DND-41 (cell line): ENCODE measurements at regions not wholly inside any gene's neighbourhood (a gene's known extent, or its start where the extent isn't known, plus 50 kb on each side); places are given as distances from the start of the nearest gene placed in this dataset.

ENCODE experiments used
- EZH2 ChIP-seq: IDR thresholded peaks from 3 replicates; pipeline ENCODE4 v1.6.1; 2012; ENCODE audit warnings: borderline replicate concordance, low read depth, mild to moderate bottlenecking, moderate library complexity, low read length, inconsistent platforms; ENCODE audit not compliant: severe bottlenecking
- TF ChIP-seq, protein P1 (sequence below): IDR thresholded peaks from 2 replicates; pipeline ENCODE4 v1.5.1; 2012; ENCODE audit warnings: borderline replicate concordance, low read length, moderate library complexity, mild to moderate bottlenecking; ENCODE audit not compliant: poor library complexity, severe bottlenecking; ENCODE audit errors: extremely low read depth

DNA sequence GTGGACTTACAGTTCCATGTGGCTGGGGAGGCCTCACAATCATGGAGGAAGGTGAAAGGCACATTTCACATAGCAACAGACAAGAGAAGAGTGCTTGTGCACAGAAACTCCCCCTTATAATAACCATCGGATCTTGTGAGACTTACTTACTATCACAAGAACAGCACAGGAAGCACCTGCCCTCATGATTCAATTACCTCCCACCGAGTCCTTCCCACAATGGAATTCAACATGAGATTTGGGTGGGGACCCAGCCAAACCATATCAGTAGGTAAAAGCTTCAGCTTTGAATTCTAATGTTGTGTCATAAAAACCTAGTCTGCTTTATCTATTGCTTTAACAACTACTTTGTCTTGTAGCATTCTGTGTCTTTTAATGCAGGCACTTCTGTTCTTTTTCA lies 140.4 kb upstream of the PIK3C3 start:
- TF ChIP-seq, protein P1, sequence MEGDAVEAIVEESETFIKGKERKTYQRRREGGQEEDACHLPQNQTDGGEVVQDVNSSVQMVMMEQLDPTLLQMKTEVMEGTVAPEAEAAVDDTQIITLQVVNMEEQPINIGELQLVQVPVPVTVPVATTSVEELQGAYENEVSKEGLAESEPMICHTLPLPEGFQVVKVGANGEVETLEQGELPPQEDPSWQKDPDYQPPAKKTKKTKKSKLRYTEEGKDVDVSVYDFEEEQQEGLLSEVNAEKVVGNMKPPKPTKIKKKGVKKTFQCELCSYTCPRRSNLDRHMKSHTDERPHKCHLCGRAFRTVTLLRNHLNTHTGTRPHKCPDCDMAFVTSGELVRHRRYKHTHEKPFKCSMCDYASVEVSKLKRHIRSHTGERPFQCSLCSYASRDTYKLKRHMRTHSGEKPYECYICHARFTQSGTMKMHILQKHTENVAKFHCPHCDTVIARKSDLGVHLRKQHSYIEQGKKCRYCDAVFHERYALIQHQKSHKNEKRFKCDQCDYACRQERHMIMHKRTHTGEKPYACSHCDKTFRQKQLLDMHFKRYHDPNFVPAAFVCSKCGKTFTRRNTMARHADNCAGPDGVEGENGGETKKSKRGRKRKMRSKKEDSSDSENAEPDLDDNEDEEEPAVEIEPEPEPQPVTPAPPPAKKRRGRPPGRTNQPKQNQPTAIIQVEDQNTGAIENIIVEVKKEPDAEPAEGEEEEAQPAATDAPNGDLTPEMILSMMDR: no peak
- no peak for TF ChIP-seq EZH2
